Prostate gland (tissue), 2 donors: ENCODE measurements at regions not wholly inside any gene's neighbourhood (a gene's known extent, or its start where the extent isn't known, plus 50 kb on each side); places are given as distances from the start of the nearest gene placed in this dataset.

ENCODE experiments used
- CTCF ChIP-seq, 4 experiments: fragments of 200-600 bp in 2 of 4; fragments of 450-650 bp in 2 of 4; sonication (generic) in 2 of 4; IDR thresholded peaks; 1 replicate in 3 of 4; 2 replicates in 1 of 4; pipeline ENCODE4 v1.5.1; 2016 to 2019; ENCODE audit warnings: antibody characterized with exemption in 4 of 4, mild to moderate bottlenecking in 2 of 4, moderate library complexity in 2 of 4
- POLR2A ChIP-seq: fragments of 450-650 bp; IDR thresholded peaks from one replicate; pipeline ENCODE4 v1.6.1; 2016; ENCODE audit warnings: antibody characterized with exemption, mild to moderate bottlenecking

DNA sequence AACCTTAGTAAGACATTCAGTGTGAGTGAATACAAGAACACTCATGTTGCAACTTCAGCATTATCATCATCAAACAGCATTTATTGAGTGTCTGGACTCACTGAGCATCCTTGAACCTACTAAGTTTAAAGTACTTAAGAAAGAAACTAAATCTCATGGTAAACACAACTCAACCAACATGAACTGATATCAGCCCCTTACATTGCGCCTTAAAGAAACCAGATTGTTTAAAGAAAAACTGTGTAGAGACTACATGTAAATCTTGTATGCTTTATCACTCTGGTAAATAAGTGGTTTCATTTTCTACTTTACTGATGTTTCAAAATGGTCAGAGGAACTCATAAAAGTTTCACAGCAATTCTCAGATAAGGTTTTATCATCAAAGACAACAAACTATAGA, 157.5 kb upstream of the FERD3L start:
- TF ChIP-seq POLR2A (no peak), CTCF (IDR thresholded peaks at IDR 0.05) (no peak)
